ENCODE measurements at regions not wholly inside any gene's neighbourhood (a gene's known extent, or its start where the extent isn't known, plus 50 kb on each side); places are given as distances from the start of the nearest gene placed in this dataset.

DNA sequence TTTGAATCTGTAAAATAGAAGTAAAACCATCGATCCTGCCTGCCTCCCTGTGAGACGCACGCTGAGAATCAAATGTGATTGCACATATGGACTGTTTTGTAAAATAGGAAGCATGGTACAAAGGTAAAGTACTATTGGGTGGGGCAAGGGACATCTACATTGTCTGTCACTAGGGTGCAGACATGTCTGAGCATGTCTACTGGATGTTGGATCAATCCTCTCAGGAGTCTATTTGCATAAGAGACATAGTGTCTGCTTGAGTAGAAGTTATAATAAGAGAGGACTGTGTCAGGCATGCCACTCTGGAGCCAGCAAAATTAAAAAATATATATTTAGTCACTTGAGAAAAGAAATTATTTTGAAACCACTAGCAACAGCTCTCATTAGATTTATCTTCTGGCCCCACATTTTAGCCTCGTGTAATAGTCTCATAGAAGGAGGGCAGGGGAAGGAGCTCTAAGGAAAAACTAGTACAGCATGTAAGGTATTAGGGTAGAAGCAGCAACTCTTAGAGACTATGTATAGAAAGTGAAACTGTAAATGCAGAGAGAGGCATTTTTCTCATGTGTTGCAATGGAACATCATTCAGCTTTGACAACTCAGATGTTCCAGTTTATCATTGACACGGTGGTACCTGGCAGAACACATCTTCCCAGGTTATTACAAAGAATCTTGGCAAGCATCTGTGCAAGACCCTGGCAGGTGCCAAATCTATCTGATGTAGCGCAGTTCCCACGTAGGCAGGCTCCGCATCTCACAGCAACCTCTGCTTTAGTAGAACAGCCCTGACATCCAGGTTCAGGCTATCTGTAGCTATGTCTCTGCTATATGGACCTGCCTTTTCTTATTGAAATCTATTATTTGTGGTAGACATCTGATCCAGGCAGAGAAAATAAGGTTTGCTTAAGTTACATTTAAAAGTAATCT lies 85.2 kb upstream of the CHL1 start:
- H3K27ac ChIP-seq = peak overlapping the region; percentile 89
- peak; percentile 56 for DNase-seq
- no peaks in the 10 kb centered on the region for H3K27me3 ChIP-seq (ENCODE audit: insufficient read depth, low read depth, severe bottlenecking)
- TF ChIP-seq, protein P1, sequence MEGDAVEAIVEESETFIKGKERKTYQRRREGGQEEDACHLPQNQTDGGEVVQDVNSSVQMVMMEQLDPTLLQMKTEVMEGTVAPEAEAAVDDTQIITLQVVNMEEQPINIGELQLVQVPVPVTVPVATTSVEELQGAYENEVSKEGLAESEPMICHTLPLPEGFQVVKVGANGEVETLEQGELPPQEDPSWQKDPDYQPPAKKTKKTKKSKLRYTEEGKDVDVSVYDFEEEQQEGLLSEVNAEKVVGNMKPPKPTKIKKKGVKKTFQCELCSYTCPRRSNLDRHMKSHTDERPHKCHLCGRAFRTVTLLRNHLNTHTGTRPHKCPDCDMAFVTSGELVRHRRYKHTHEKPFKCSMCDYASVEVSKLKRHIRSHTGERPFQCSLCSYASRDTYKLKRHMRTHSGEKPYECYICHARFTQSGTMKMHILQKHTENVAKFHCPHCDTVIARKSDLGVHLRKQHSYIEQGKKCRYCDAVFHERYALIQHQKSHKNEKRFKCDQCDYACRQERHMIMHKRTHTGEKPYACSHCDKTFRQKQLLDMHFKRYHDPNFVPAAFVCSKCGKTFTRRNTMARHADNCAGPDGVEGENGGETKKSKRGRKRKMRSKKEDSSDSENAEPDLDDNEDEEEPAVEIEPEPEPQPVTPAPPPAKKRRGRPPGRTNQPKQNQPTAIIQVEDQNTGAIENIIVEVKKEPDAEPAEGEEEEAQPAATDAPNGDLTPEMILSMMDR (IDR thresholded peaks at IDR 0.05; ENCODE audit: low read depth, low read length) = no peak
- no peaks in the 10 kb centered on the region for H3K36me3 ChIP-seq
- H3K4me3 ChIP-seq (ENCODE audit: low read depth, low read length) = no peak overlapping the region
- H3K9me3 ChIP-seq (ENCODE audit: severe bottlenecking) = no peaks in the 10 kb centered on the region

DNA sequence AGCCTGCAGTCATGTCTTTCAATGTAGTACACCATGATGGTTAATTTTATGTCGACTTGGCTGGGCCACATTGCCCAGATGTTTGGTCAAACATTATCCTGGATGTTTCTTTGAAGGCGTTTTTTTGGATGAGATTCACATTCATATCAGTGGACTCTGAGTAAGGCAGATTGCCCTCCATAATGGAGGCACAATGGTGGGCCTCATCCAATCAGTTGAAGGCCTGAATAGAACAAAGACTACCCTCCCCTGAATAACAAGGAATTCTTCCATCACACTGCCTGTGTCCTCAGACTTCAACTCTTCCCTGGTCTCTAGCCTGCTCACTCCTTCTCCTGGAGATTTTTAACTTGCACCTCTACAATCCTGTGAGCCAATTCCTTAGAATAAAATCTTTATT lies 83.8 kb upstream of the CHL1 start:
- no peak for DNase-seq
- TF ChIP-seq, protein P1 (IDR thresholded peaks at IDR 0.05; ENCODE audit: low read depth, low read length) = no peak
- Histone ChIP-seq H3K9me3 (ENCODE audit: severe bottlenecking) (no peaks in the 10 kb centered on the region), H3K4me3 (ENCODE audit: low read depth, low read length) (no peak overlapping the region), H3K36me3 (no peaks in the 10 kb centered on the region), H3K27me3 (ENCODE audit: insufficient read depth, low read depth, severe bottlenecking) (no peaks in the 10 kb centered on the region), H3K27ac (no peak overlapping the region)

DNA sequence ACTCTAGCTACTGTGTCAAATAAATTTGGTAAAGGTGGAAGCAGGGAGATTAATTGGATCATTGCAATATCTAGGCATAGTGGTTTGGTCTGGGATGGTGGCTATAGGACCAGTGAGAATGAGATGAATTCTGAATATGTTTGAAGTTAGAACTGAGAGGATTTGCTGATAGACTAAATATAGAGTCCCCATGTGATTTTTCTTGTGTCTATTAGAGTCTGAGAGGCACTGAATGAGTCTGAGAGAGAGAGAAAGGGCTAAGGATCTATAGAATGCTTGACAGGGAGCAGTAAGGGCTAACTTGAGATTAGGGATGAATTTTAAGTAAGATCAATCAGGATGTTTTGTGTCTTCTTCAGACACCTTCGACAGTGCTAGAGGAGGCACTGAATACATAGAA lies 77.9 kb upstream of the CHL1 start:
- H3K4me3 ChIP-seq (ENCODE audit: low read depth, low read length) = no peak overlapping the region
- DNase-seq = no peak
- no peak overlapping the region for H3K27ac ChIP-seq
- TF ChIP-seq, protein P1 (IDR thresholded peaks at IDR 0.05; ENCODE audit: low read depth, low read length) = no peak
- H3K27me3 ChIP-seq (ENCODE audit: insufficient read depth, low read depth, severe bottlenecking) = no peaks in the 10 kb centered on the region
- no peaks in the 10 kb centered on the region for H3K9me3 ChIP-seq (ENCODE audit: severe bottlenecking)
- H3K36me3 ChIP-seq = no peaks in the 10 kb centered on the region

DNA sequence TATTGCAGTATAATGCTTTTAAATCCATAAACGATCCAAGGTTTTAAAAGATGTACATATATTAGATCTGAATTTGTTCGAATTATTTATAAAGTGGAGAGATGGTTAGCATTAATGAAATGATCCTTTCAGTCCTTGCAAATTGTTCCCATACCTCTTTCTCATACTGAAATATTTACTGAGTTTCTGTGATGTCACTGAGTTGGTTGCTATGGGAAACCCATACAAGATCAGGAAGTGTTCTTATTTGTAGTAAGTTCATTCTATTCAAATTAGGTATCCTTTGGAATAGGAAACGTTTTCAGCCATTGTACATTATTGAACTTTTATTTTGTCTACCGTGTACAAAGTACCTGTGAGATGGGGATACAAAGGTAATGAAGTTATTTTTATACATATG lies 73.2 kb upstream of the CHL1 start:
- no peak overlapping the region for H3K4me3 ChIP-seq (ENCODE audit: low read depth, low read length)
- no peak overlapping the region for H3K27ac ChIP-seq
- no peak for DNase-seq
- TF ChIP-seq, protein P1 (IDR thresholded peaks at IDR 0.05; ENCODE audit: low read depth, low read length) = no peak
- no peaks in the 10 kb centered on the region for H3K27me3 ChIP-seq (ENCODE audit: insufficient read depth, low read depth, severe bottlenecking)
- no peaks in the 10 kb centered on the region for H3K9me3 ChIP-seq (ENCODE audit: severe bottlenecking)
- no peaks in the 10 kb centered on the region for H3K36me3 ChIP-seq

DNA sequence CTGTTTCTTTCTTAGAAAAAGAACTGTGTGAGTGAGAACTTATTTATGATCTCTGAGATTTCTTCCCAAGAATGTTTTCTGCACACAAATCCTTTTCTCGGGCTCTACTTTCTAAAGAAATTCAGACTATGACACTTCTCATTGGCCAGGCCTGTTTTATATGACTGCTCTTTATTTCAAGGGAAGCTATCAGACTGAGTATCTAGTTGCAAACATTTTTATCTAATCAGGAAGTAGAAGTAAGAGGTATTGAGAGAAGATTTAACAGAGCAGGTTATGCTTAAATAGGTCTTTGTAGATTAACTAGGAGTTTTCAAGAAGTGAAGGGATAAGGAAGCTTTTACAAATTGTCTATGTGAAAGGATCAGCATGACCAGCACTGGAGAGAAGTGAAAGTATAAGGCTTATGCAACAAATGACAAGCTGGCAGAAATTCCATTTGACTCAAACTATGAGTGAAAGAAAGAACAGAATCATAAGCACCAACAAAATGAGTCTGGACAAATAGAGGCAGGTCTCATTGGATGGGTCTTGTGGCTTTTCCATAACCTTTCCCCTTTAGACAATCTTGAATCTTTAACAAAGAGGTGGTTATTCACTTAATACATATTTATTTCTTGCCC lies 71.9 kb upstream of the CHL1 start:
- Histone ChIP-seq H3K9me3 (ENCODE audit: severe bottlenecking) (no peaks in the 10 kb centered on the region), H3K36me3 (no peaks in the 10 kb centered on the region), H3K27me3 (ENCODE audit: insufficient read depth, low read depth, severe bottlenecking) (no peaks in the 10 kb centered on the region), H3K4me3 (ENCODE audit: low read depth, low read length) (no peak overlapping the region), H3K27ac (no peak overlapping the region)
- no peak for DNase-seq
- TF ChIP-seq, protein P1 (IDR thresholded peaks at IDR 0.05; ENCODE audit: low read depth, low read length) = no peak

Data from WERI-Rb-1 (cell line).